SW480 (cell line): ENCODE measurements at regions not wholly inside any gene's neighbourhood (a gene's known extent, or its start where the extent isn't known, plus 50 kb on each side); places are given as distances from the start of the nearest gene placed in this dataset.
A peak's percentile ranks its signal among the peaks of the same experiment; 100 is the strongest.
"Not testable (repeated sequence)": the region's sequence is repeated elsewhere in the genome, so short reads cannot be mapped to it uniquely, and the experiment has no call there.

Experiments used
- DNase-seq: peaks from one replicate; pipeline ENCODE4 v3.0.0-alpha.2; 2016; ENCODE audit warnings: low spot score

DNA sequence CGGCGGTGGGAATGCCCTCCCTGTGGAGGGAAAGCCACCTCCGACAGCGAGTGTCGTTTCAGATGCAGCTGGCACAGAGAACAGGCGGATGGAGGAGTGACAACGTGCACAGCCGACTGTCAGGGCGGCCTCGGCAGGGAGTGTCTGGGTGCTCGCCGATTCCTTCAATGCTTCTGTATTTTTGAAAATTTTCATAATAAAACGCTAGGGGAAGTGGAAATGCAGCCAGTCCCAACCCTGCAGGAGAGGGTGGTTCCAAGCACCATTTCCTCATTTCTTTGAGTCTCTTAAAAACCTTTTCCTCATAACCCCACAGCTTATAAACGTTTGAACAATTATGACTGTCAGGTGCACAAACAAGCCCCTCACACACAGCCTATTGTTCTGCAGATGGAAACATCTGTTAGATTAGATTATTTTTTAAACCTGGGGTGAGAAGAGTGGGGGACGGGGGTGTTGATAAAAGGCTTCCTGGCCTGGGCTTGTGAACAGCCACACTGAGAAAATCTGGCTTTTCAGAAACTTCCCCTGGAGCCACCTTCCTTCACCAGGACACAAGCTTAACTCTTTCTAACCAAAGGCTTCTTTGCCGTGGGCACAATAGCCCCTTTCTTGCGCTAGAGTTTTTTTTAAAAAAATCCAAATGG, 228.9 kb downstream of the ANKRD60 start:
- DNase-seq = no peak

DNA sequence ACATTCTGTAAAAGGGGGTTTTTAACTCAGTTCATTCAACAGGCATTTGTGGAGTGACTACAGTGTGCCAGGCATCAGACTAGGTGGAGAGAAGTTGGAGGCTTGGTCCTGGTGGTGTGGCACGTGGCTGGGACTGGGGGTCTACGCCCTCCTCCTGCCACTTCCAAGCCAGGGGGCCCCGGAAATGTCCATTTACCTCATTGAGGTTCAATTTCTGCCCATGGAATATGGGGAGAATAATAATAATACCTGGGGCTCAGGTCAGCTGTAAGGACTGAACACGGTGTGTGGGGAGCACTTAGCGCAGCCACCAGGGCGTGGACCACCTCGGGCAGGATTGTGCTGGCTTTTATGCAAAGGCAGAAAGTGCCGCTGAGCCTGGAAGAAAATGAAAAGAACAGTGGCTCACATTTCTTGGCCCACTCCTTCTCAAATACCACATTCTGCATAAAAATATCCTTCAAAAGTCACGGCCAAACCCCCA, 229.4 kb downstream of the ANKRD60 start:
- DNase-seq = no peak

DNA sequence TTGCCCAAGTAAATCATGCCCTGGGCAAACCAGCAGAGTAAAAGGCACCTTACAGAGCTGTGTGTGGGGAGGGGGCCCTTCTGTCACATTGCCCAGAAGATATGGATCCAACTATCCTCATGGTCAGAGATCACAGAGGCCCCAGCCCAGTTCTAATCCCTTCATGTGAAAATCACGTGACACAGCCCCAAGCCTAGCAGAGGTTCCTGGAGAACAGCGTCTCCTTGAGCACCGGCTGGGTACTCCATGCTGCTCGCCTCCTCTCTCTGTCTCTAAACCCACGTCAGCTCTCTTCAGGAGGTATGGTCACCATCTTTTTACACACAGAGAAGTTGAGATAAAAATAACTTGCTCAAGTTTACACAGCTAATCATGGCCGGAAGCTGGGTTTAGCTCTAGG, 230.2 kb downstream of the ANKRD60 start:
- DNase-seq = no peak

DNA sequence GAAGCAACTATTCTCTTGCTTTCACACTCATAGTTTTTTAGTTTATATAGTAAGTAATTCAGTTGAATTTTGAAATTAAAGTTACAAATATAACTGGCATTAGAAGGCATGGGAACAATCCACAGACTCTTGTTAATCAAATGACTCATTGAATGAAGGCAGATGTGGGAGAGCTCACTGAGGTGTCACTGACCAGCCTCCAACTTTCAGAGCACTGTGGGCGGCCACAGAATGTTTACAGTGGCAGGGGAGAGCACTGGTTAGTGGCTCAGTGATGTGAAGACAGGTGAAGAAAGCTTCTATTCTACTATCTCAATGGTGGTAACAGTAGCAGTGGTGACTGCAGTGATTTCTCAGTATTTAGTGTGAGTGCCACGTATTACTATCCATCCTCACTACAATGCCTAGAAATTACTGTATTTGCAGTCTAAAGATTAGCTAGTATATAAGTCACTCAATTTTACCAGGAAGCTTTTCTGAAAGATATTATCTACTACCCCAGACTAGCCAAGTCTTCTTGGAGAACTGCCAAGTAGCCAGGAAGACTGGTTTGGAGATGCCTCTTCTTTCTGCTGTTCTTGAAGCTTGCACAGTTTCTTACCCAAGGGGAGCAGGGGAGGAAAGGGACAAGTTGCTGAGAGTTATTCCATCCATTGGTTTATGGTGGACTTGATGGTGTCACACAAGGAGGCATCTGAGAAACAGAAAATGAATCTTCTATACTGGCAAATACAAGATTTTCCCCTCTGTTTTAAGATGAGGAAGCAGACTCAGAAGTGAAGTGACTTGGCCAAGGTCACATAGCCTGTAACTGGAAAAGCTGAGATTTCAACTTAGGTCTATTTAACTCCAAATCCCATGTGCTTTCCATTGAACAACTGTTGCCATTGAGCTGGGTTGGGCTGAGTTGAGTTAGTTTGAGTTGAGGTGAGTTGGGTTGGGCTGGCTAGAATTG, 231.2 kb downstream of the ANKRD60 start:
- DNase-seq = no peak

DNA sequence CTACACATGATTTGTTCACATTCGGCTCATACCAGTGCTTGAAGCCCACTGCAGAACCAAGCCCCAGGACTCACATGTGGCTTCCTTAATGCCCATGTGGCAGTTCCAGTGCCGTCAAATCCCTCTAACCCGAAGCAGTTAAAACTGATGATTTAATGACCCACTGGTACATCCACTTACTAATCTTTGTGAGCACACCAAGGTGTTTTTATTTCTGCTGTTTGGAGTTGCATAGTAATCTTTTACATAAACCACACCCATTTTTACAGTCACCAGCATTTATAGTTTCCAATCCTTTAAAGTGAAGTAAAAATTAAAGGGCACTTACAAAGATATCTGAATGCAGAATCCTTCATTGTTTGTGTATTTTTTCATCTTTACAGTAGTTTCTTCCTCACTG, 232.0 kb downstream of the ANKRD60 start:
- DNase-seq = no peak

DNA sequence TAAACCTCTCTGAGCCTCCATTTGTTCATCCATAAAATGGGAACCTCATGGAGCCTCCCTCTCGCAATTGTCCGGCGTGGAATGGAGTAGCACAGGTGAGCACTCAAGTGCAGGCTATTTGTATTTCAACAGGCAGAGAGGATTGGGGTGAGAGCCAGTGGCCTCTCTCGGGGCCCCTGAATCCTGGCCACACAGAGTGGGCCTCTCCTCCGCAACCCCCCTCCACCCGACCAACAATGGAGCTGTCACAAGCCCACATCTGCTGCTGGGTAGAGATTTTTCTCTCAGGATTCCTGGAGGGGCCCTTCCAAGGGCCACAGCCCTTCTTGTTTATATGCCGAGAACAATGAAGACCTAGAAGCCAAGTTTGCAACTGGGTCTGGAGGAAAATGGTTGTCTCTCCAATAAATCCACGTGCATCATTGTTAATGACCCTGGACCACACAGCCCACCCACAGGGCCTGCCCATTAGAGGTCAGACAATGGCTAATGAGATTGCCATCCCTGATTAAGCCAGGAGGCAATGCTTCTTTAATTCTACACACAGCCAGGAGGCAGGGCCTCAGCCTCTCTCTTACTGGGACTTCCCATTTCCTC, 233.0 kb downstream of the ANKRD60 start:
- no peak for DNase-seq

DNA sequence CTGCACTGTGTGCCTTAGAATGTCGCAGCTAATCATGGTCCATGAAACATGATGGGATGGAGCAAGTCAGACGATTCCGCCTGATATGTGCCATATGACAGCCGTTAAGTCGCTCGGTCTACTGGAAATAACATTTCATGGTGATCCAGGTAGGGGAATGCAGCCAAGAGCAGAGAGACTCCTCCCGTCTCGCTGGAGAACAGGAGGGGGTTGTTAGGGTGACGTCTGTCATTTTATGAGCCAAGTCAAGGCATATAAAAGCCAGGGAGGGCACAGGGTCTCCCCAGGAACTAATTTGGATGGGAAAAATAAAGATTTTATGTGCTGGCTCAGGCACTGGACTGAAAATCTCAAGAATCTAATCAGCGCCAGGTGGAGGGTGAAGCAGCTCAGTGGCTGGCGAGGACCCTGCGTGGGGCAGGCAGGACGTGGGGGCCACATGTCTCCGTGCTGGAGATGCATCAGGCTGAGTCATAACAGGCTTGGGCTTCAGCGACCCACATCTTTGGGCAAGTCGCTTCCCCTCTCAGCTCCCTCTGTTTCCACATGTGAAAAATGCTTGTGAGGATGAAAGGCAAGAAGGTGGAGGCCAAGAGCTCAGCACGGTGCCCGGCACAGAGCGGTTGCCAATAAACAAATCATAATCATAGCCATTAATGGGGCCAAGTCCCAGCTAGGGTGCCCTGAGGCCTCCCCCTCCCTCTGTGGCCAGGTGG, 234.6 kb downstream of the ANKRD60 start:
- DNase-seq = no peak

DNA sequence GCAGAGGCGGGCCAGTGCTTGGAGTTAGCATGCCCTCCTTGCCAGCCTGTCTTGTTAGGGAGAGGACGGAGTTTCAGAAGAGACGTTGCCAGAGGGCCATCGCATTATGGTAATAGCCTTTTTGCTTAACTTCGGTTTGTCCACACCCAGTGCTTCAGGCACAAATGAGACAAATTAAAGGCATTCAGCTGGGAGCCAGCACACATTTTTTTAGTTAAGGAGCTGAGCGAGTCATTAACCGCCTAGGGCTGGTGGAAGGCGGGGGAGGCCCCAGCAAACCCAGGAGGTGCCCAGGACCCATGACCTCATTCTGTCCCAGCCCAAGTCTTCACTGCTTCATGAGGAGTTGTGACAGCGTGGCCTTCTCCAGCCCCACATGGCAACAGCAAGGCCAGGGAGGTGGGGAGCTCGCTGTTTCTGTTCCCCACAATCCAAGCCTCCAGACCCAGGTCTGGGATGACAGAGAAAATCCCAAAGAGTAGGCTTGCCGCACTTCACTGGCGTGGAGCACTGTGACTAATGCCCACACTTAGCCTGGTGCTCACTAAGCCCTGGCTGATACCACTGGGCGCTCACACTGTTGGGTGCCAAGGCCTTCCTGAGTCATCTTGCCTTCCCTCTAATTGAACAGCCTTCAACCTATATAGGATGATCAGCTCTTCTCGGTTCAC, 237.1 kb downstream of the ANKRD60 start:
- DNase-seq = peak; percentile 49

DNA sequence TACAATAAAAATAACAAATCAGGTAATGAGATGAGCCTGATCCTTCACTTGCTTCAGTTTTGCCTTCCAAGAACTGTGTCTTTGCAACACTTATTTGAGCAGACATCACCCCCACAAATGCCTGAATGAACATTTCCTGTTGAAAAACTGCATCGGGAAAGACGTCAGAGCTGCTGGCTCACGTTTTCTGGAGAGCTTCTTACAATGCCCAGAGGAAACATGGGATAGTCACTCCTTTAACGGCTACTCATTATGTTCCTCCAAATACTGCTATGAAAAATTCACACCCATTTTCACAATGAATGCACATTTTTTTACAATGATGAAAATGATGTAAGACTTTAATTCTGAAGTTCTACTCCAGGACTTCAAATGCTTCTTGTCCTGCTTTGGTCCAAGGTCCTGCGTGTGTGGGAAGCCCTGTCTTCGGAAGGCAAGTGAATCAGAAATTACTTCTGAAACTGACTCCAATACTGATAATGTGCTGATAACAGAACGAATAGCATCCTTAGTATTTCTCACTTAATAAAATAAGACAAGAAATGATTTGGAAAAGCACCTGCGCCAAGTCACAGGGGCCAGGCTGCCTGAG, 238.0 kb downstream of the ANKRD60 start:
- no peak for DNase-seq

DNA sequence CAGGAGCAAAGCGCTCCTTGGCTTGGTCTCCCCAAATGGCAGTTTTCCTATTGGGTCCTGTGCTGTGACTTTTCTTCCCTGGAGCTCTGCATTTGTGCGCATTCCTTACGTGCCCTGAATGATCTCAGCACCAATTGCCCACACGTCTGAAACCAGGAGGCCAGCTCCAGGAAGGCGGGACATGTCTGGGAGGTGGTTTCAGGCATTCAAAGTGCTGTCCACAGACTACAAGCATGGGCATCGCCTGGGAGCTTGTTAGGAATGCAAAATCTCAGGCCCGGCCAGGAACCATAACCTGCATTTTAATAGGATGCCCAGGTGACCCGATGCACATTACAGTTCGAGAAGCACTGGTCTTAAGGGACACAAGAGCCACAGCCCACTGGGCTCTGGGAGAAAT, 239.6 kb downstream of the ANKRD60 start:
- DNase-seq = no peak

DNA sequence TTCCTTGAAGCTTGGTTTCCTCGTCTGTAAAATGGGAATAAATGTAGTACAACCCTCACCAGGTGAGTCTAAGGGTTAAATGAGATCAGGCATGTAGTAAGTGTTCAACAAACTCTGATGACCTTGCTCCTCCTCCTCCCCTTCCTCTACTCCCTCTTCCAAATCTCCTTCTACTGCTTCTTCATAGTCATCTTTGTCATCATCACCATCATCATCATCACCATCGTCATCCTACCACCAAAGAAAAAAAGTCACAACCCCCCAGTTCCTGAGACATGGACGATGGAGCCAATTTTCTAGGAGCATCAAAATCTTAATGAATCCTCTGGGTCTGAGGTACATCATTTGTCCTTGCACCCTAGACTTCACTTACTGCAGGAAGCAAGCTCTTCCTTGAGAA, 240.0 kb downstream of the ANKRD60 start:
- no peak for DNase-seq

DNA sequence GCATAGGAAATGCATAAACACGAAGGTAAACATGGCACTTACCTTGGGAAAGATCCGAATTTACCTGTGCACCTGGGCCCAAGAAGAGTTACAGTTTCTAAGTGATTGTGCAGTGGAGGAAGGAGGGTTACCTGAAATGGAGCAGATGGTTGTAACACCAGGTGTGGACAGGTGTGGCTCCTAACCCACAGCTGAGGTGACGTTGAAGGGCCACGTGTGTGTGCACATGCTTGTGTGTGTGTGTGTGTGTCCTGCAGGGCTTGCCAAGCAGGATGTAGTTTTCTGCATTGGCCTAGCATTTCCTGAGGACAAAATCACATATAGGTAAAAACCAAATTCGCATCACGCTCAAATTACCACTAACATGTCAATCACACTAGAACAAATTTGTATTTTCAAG, 240.8 kb downstream of the ANKRD60 start:
- DNase-seq = no peak

DNA sequence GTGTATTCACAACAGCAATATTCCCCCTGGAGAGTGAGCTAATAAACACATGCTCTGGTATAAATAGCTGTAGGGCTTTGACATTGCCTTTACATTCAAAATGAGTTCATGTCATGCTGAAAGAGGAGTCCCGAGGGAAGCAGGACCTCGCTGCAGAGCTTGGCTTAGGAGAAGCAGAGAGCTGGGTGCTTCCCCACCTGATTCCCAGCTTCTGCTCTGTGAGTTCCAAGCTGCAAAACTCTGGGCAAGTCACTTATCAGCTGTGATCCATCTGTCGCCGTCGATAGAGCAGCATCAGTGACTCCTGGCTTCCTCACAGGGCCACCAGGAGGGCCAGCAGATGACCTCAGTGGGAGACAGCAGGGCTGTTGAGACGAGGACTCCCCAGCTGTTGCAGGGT, 241.8 kb downstream of the ANKRD60 start:
- no peak for DNase-seq

DNA sequence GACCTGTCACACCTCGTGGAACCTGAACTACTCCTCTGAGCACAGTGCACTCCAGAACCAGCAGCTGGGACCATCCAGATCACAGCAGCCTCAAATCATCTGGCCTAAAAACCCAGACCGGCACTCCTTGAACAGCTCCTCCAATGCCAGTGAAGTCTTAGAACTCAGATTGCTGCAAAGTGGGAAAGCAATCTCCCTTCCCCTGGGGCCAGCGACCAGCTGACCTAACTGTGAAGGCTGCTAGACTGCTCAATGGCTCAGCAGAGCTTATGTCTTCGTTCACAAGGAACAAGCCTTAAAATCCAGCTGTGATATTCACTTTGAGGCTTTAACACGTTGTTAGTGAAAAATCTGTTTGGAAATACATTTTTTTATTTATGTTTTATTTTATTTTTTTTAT, 243.2 kb downstream of the ANKRD60 start:
- DNase-seq = no peak

DNA sequence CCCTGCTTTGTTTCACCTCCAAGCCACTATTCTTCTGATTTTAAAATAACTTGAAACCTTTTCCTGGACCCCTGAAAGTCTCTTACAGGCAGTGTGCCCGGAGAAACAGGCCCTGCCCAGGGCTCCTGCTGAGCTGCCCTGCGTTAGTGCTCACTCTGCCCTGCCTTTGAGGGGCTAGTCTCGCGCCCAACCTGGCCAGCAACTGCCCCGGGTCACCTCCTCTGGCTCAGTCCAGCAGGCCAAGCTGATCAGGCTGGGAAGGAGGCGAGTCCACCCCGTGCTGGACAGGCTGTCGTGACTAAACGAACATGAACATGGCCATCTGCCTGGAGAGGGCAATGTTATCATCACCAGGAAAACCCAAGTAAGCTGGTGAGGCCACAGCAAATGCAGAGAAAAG, 245.4 kb downstream of the ANKRD60 start:
- DNase-seq = no peak

DNA sequence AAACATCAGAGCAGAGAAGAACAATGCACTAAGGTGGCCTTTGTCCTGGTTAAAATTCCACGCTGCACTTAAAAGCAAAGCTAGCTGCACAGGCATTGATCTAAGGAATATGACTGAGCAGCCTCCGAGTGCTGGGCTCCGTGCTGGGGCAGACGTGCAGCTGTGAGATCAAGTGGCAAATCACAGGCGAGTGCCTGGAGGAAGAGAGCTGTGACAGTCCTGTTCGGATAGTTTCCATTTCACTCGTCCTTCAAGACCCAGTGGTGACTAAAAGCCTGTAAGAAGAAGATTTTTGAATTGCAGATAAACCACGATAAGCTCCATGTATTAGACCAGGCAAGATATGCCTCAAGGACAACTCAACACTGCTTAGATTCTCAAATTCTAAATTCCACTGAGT, 247.9 kb downstream of the ANKRD60 start:
- peak; percentile 46 for DNase-seq

DNA sequence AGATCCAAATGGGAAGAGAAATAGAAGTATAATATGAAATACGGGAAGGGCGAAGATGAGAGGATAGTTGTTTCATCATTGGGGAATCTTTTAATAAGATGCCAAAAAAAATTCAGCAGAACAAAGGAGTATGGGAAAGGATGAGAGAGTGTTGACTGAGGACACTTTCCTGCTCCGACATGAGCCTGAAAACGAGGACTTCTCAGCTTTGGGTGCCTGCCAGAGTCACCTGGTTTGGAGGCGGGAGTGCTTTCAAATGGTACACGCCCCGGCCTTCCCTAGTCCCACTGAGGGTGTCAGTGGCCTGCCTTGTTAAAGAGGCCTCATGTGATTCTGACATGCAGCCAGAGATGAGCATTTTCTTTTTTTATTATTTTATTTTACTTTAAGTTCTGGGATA, 250.9 kb downstream of the ANKRD60 start:
- DNase-seq = no peak

DNA sequence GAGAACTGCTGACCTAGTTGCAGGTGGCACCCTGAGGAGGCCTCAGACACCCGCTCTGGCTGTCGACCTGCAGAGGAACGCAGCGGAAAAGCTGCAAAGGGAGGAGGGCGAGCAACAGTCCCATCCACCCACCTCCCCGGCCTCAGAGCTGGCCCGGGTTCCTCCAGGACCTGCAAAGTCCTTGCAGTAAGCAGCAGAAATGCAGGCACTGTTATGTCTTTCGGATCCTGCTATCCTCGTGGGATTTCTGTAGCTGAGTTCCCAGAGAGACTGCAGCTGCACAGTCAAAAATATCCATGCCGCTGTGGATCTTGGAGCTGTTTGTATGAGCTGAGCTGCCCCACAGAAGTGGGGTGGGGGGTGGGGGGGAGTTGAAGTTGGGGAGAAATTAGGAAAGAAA, 251.3 kb downstream of the ANKRD60 start:
- DNase-seq = no peak

DNA sequence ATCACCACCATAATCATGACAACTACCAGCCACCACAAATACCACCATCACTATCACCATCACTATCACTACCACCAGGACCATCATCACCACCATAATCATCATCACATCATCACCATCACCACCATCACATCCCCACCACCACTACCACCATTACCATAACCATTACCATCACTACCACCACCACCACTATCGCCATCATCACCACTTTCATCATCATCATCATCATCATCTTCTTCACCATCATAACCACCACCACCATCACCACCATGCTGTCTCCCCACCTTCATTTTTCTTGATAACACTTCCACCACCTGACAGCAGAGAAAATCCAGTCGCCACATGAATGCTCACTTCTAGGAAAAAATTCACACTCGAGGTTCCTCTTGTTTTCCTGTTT, 253.6 kb downstream of the ANKRD60 start:
- DNase-seq = no peak

DNA sequence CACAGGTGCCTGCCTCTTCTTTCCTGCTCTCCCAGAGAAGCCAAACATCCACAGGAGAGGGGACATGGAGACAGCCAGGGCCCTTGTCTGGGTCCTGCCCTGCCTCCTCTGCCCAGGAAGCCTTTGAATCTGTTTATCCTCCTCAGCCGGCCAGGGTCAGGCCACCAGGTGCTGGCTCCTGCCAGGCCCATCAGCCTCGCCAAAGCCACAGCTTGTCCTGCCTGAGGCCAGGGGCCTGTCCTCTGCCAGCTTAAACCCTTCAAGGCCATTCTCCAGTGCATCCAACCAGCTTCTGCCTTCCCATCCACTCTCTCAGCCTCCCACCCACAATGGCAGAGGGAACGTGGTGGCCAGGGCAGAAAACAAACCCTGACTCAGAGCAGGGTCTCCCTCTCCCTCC, 254.6 kb downstream of the ANKRD60 start:
- no peak for DNase-seq

DNA sequence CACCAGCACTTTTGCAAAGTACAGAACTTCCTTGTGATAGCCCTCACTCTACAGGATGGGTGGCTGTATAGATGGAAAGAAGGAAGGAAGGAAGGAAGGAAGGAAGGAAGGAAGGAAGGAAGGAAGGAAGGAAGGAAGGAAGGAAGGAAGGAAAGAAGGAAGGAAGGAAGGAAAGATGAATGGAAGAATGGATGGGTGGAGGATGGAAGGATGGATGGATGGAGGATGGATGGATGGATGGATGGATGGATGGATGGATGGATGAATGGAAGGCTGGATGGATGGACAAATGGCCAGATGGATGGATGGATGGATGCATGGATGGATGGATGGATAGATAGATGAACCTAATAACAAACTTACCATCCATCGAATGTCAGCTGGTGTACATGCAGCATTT, 256.9 kb downstream of the ANKRD60 start:
- not testable (repeated sequence) for DNase-seq
